DND-41 (cell line): ENCODE measurements at regions not wholly inside any gene's neighbourhood (a gene's known extent, or its start where the extent isn't known, plus 50 kb on each side); places are given as distances from the start of the nearest gene placed in this dataset.

Experiments used
- CTCF ChIP-seq: IDR thresholded peaks from 2 replicates; pipeline ENCODE4 v1.5.1; 2012; ENCODE audit warnings: borderline replicate concordance, low read length, moderate library complexity, mild to moderate bottlenecking; ENCODE audit not compliant: poor library complexity, severe bottlenecking; ENCODE audit errors: extremely low read depth
- EZH2 ChIP-seq: IDR thresholded peaks from 3 replicates; pipeline ENCODE4 v1.6.1; 2012; ENCODE audit warnings: borderline replicate concordance, low read depth, mild to moderate bottlenecking, moderate library complexity, low read length, inconsistent platforms; ENCODE audit not compliant: severe bottlenecking

GRCh38 chr14:96949594-96949993, 152.4 kb downstream of the VRK1 start:
- no peak for TF ChIP-seq CTCF
- no peak for TF ChIP-seq EZH2
